ENCODE measurements at regions not wholly inside any gene's neighbourhood (a gene's known extent, or its start where the extent isn't known, plus 50 kb on each side); places are given as distances from the start of the nearest gene placed in this dataset.

DNA sequence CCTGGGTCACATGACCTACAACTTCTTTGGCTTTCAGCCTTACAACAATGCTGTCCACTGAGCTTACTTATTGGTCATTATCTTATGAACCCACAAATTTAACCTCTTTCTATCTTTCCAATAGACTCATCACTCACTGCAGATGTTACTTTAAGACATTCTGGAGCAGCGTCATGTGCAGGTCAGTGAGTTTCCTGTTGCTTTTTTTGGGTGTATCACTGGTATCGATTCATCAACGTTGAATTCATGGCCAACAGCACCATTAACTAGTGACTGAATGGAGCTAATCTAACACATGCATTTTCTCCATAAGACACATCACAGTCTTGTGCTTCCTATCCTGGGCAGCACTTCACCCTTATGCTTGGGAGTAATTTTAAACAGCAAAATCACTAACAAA is 672.6 kb upstream of the CDH18 start:
- no peak for TF ChIP-seq POLR2A (IDR thresholded peaks at IDR 0.05; ENCODE audit: extremely low read depth, insufficient read length)
- TF ChIP-seq, protein P1, sequence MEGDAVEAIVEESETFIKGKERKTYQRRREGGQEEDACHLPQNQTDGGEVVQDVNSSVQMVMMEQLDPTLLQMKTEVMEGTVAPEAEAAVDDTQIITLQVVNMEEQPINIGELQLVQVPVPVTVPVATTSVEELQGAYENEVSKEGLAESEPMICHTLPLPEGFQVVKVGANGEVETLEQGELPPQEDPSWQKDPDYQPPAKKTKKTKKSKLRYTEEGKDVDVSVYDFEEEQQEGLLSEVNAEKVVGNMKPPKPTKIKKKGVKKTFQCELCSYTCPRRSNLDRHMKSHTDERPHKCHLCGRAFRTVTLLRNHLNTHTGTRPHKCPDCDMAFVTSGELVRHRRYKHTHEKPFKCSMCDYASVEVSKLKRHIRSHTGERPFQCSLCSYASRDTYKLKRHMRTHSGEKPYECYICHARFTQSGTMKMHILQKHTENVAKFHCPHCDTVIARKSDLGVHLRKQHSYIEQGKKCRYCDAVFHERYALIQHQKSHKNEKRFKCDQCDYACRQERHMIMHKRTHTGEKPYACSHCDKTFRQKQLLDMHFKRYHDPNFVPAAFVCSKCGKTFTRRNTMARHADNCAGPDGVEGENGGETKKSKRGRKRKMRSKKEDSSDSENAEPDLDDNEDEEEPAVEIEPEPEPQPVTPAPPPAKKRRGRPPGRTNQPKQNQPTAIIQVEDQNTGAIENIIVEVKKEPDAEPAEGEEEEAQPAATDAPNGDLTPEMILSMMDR (IDR thresholded peaks at IDR 0.05; ENCODE audit: low read depth, low read length) = no peak
